ENCODE measurements at regions not wholly inside any gene's neighbourhood (a gene's known extent, or its start where the extent isn't known, plus 50 kb on each side); places are given as distances from the start of the nearest gene placed in this dataset.

DNA sequence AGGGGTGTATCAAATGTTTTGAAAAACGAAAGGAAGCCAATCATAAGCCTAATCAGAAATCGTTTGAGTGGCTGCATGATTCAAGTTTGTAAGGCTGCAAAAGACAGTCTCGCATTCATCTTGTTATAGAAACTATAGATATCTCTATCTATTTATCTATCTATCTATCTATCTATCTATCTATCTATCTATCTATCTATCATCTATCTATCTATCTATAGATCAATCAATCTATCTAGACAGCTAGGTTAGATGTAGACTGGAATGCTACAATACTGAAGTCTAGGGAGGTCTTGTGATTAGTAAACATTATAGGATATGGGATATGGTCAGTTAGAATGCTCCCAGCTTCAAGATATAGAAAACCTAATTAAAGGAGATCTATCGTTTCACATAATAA, 52.2 kb upstream of the BTG1 start:
- ChIA-PET RAD21 (ENCODE audit: unreplicated experiment) (no interaction called here), SMC1A (ENCODE audit: uncharacterized antibody, unreplicated experiment) (interaction anchor here (0.7 to 2.6 kb wide), 9 partner anchors 9 to 413 kb away, joined by 3 to 10 read pairs (median 3); partner anchors contain the start of gene BTG1), CTCF (interaction anchor here (1.3 kb wide), 1 partner anchor 188 kb away, joined by 3 read pairs; no protein-coding TSS in a partner anchor), POLR2A (interaction anchor here (0.8 to 1.5 kb wide), 3 partner anchors 11 to 47 kb away, joined by 3 to 5 read pairs (median 3); no protein-coding TSS in a partner anchor)
- H2AFZ ChIP-seq (ENCODE audit: control insufficient read depth, low read depth, low read length), result no peak overlapping the region
- ATAC-seq (no peak), DNase-seq (ENCODE audit: low read depth, low spot score) (no peak), FAIRE-seq (no peak)
- H3K4me2 ChIP-seq (ENCODE audit: control insufficient read depth, insufficient read depth), result no peak overlapping the region
- H3K9ac ChIP-seq (ENCODE audit: control insufficient read depth, insufficient read depth, low read length), result no peak overlapping the region
- no peak overlapping the region for H3K27ac ChIP-seq (ENCODE audit: control insufficient read depth, insufficient read depth)
- H3K4me1 ChIP-seq (ENCODE audit: control insufficient read depth, insufficient read depth, low read length), result no peaks in the 10 kb centered on the region
- H3K79me2 ChIP-seq (ENCODE audit: control insufficient read depth, insufficient read depth, low read length), result no peaks in the 10 kb centered on the region
- H4K20me1 ChIP-seq (ENCODE audit: control insufficient read depth, insufficient read depth), result no peaks in the 10 kb centered on the region
- H3K27me3 ChIP-seq (replicated peaks in 1 of 2; ENCODE audit: control insufficient read depth in 2 of 2, insufficient read depth in 2 of 2, low read length in 1 of 2), result no peaks in the 10 kb centered on the region
- in situ Hi-C loops (cut with MboI) (no loop called here), intact Hi-C loops (cut with micrococcal nuclease; ENCODE audit: unreplicated experiment) (no loop called here)
- H3K4me3 ChIP-seq, result no peak overlapping the region
- H3K9me3 ChIP-seq (replicated peaks; ENCODE audit: control insufficient read depth, insufficient read depth, low read length), result peaks cover 3% of the 10 kb centered on the region; the same call in 2 of the 3 replicates
- no peak for TF ChIP-seq WRNIP1 (IDR thresholded peaks at IDR 0.05; ENCODE audit: borderline replicate concordance, low read depth, low read length)
- TF ChIP-seq ETV6 (conservative IDR thresholded peaks at IDR 0.05 in 1 of 2, IDR thresholded peaks at IDR 0.05 in 1 of 2; ENCODE audit: borderline replicate concordance in 1 of 2, low read depth in 1 of 2), result no peak
- TF ChIP-seq ZZZ3 (IDR thresholded peaks at IDR 0.05; ENCODE audit: control insufficient read depth, insufficient read length, low read depth), result no peak
- TF ChIP-seq, protein P1, sequence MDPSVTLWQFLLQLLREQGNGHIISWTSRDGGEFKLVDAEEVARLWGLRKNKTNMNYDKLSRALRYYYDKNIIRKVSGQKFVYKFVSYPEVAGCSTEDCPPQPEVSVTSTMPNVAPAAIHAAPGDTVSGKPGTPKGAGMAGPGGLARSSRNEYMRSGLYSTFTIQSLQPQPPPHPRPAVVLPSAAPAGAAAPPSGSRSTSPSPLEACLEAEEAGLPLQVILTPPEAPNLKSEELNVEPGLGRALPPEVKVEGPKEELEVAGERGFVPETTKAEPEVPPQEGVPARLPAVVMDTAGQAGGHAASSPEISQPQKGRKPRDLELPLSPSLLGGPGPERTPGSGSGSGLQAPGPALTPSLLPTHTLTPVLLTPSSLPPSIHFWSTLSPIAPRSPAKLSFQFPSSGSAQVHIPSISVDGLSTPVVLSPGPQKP (IDR thresholded peaks at IDR 0.05; ENCODE audit: low read depth, low read length), result no peak
- TF ChIP-seq, protein P2, sequence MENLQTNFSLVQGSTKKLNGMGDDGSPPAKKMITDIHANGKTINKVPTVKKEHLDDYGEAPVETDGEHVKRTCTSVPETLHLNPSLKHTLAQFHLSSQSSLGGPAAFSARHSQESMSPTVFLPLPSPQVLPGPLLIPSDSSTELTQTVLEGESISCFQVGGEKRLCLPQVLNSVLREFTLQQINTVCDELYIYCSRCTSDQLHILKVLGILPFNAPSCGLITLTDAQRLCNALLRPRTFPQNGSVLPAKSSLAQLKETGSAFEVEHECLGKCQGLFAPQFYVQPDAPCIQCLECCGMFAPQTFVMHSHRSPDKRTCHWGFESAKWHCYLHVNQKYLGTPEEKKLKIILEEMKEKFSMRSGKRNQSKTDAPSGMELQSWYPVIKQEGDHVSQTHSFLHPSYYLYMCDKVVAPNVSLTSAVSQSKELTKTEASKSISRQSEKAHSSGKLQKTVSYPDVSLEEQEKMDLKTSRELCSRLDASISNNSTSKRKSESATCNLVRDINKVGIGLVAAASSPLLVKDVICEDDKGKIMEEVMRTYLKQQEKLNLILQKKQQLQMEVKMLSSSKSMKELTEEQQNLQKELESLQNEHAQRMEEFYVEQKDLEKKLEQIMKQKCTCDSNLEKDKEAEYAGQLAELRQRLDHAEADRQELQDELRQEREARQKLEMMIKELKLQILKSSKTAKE (IDR thresholded peaks at IDR 0.05; ENCODE audit: low read depth, poor library complexity, severe bottlenecking), result no peak
- no peak for TF ChIP-seq RAD21 (IDR thresholded peaks at IDR 0.05; ENCODE audit: insufficient read depth, low read depth, low read length)
- no peaks in the 10 kb centered on the region for H3K36me3 ChIP-seq (ENCODE audit: control insufficient read depth in 2 of 2, insufficient read depth in 2 of 2, low read length in 1 of 2)
- no TSS peak for BruUV-seq (replicated peaks)
- WGBS (ENCODE audit: insufficient coverage, insufficient replicate concordance, low lambda C conversion rate, missing lambda C conversion rate), result 97% methylated on average over 4 of the region's 4 CpGs

Measured in GM12878 (cell line).